ENCODE measurements at regions not wholly inside any gene's neighbourhood (a gene's known extent, or its start where the extent isn't known, plus 50 kb on each side); places are given as distances from the start of the nearest gene placed in this dataset.

GRCh38 chr2:226168496-226169160, 631.0 kb downstream of the IRS1 start:
- no peak for TF ChIP-seq CTCF (conservative IDR thresholded peaks at IDR 0.05)
- TF ChIP-seq ZFX (IDR thresholded peaks at IDR 0.05): no peak
